Breast epithelium (tissue), 4 donors: ENCODE measurements at regions not wholly inside any gene's neighbourhood (a gene's known extent, or its start where the extent isn't known, plus 50 kb on each side); places are given as distances from the start of the nearest gene placed in this dataset.

ENCODE experiments used
- DNase-seq, 2 donors: peaks; one replicate each; pipeline ENCODE4 v3.0.0-alpha.2; 2019; ENCODE audit warnings: low spot score in 2 of 2
- H3K27ac ChIP-seq, 2 donors: fragments of 200-600 bp; sonication (generic) in 1 of 2; one replicate each; pipeline ENCODE4 v1.5.1; 2016 to 2019; ENCODE audit warnings: mild to moderate bottlenecking in 1 of 2
- H3K27me3 ChIP-seq, 2 donors: fragments of 200-600 bp; sonication (generic) in 1 of 2; one replicate each; pipeline versions ENCODE4 v1.5.1 to v1.6.0; 2017 to 2019; ENCODE audit warnings: control low read depth in 1 of 2, mild to moderate bottlenecking in 1 of 2
- H3K36me3 ChIP-seq: fragments of 200-600 bp; one replicate; pipeline ENCODE4 v1.5.1; 2019
- H3K4me1 ChIP-seq, 2 donors: fragments of 200-600 bp; sonication (generic); one replicate each; pipeline ENCODE4 v1.5.1; 2016 to 2019; ENCODE audit warnings: control low read depth in 1 of 2
- H3K4me3 ChIP-seq, 3 donors: fragments of 200-600 bp; sonication (generic); 1 replicate in 2 of 3; 2 replicates in 1 of 3; pipeline ENCODE4 v1.5.1; 2016 to 2019; ENCODE audit warnings: mild to moderate bottlenecking in 3 of 3, moderate library complexity in 2 of 3
- H3K9me3 ChIP-seq, 2 donors: fragments of 200-600 bp; sonication (generic) in 1 of 2; one replicate each; pipeline ENCODE4 v1.5.1; 2016 to 2019; ENCODE audit warnings: control low read depth in 1 of 2
- CTCF ChIP-seq, 3 donors: fragments of 450-650 bp; IDR thresholded peaks; one replicate each; pipeline ENCODE4 v1.5.1; 2016 to 2017; ENCODE audit warnings: antibody characterized with exemption in 3 of 3, mild to moderate bottlenecking in 3 of 3, moderate library complexity in 3 of 3
- POLR2A ChIP-seq: fragments of 450-650 bp; IDR thresholded peaks from one replicate; pipeline ENCODE4 v1.6.1; 2016; ENCODE audit warnings: antibody characterized with exemption, mild to moderate bottlenecking, moderate library complexity
- POLR2AphosphoS5 ChIP-seq, 3 donors: sonication (generic); formaldehyde crosslinking; IDR thresholded peaks; one replicate each; pipeline ENCODE4 v1.6.1; 2017; ENCODE audit warnings: antibody characterized with exemption in 3 of 3
- intact Hi-C: fragments of 100-400 bp; cut with DNase I; formaldehyde crosslinking; loops from one replicate; pipeline ENCODE4 v1.15.1; 2023; ENCODE audit warnings: low total_unique reads

GRCh38 chr9:547314-547713 lies 294.2 kb upstream of the DMRT1 start:
- Histone ChIP-seq H3K4me1 (no peaks in the 10 kb centered on the region), H3K9me3 (no peaks in the 10 kb centered on the region), H3K27me3 (no peaks in the 10 kb centered on the region), H3K27ac (peak overlapping the region; percentile 33 to 36), H3K36me3 (no peaks in the 10 kb centered on the region), H3K4me3 (no peak overlapping the region)
- TF ChIP-seq POLR2AphosphoS5 (IDR thresholded peaks at IDR 0.05), result no peak
- TF ChIP-seq CTCF (IDR thresholded peaks at IDR 0.05), result no peak
- no peak for TF ChIP-seq POLR2A
- no peak for DNase-seq
- intact Hi-C loops, result no loop called here

GRCh38 chr9:549455-549997 lies 292.0 kb upstream of the DMRT1 start:
- H3K36me3 ChIP-seq, result no peaks in the 10 kb centered on the region
- H3K4me3 ChIP-seq, result no peak overlapping the region
- H3K27ac ChIP-seq, result no peak overlapping the region
- TF ChIP-seq CTCF (IDR thresholded peaks at IDR 0.05) (no peak), POLR2AphosphoS5 (IDR thresholded peaks at IDR 0.05) (no peak), POLR2A (no peak)
- no peaks in the 10 kb centered on the region for H3K9me3 ChIP-seq
- H3K27me3 ChIP-seq, result no peaks in the 10 kb centered on the region
- H3K4me1 ChIP-seq, result no peaks in the 10 kb centered on the region
- intact Hi-C loops, result no loop called here
- no peak for DNase-seq

GRCh38 chr9:550333-550732 lies 291.2 kb upstream of the DMRT1 start:
- Histone ChIP-seq H3K9me3 (no peaks in the 10 kb centered on the region), H3K27ac (no peak overlapping the region), H3K36me3 (no peaks in the 10 kb centered on the region), H3K27me3 (no peaks in the 10 kb centered on the region), H3K4me3 (no peak overlapping the region), H3K4me1 (no peaks in the 10 kb centered on the region)
- TF ChIP-seq POLR2A (no peak), POLR2AphosphoS5 (IDR thresholded peaks at IDR 0.05) (no peak)
- no peak for DNase-seq
- intact Hi-C loops, result no loop called here

GRCh38 chr9:551986-552929 lies 289.2 kb upstream of the DMRT1 start:
- DNase-seq, result no peak
- Histone ChIP-seq H3K27me3 (no peaks in the 10 kb centered on the region), H3K4me3 (no peak overlapping the region), H3K4me1 (no peaks in the 10 kb centered on the region), H3K36me3 (no peaks in the 10 kb centered on the region), H3K27ac (peak overlapping the region; percentile 40 to 50), H3K9me3 (no peaks in the 10 kb centered on the region)
- intact Hi-C loops, result no loop called here
- TF ChIP-seq POLR2AphosphoS5 (IDR thresholded peaks at IDR 0.05) (no peak), POLR2A (no peak), CTCF (IDR thresholded peaks at IDR 0.05) (no peak)

- no peak for DNase-seq
- TF ChIP-seq POLR2A, result no peak
- no peak for TF ChIP-seq POLR2AphosphoS5 (IDR thresholded peaks at IDR 0.05)
- TF ChIP-seq CTCF (IDR thresholded peaks at IDR 0.05), result no peak
- Histone ChIP-seq H3K27ac (peak overlapping the region; percentile 34 to 36), H3K36me3 (no peaks in the 10 kb centered on the region), H3K9me3 (no peaks in the 10 kb centered on the region), H3K4me3 (no peak overlapping the region), H3K4me1 (no peaks in the 10 kb centered on the region), H3K27me3 (no peaks in the 10 kb centered on the region)
- intact Hi-C loops, result no loop called here
Observed at GRCh38 chr9:555493-555892, 286.0 kb upstream of the DMRT1 start.
